Thoracic aorta (tissue), 2 donors: ENCODE measurements at regions not wholly inside any gene's neighbourhood (a gene's known extent, or its start where the extent isn't known, plus 50 kb on each side); places are given as distances from the start of the nearest gene placed in this dataset.

Experiments used
- ATAC-seq: fragments of 150-250 bp; one replicate; pipeline ENCODE4 v1.8.0; 2017; ENCODE audit warnings: low read depth; ENCODE audit not compliant: insufficient number of reproducible peaks, low FRiP score
- DNase-seq: peaks from one replicate; pipeline ENCODE4 v3.0.0-alpha.2; 2020; ENCODE audit warnings: low spot score
- H3K27ac ChIP-seq, 2 donors: fragments of 200-600 bp; sonication (generic); 1 replicate in 1 of 2; 2 replicates in 1 of 2; pipeline ENCODE4 v1.5.1; 2016; ENCODE audit warnings: mild to moderate bottlenecking in 2 of 2, moderate library complexity in 2 of 2
- H3K27me3 ChIP-seq: fragments of 200-600 bp; sonication (generic); replicated peaks from 2 replicates; pipeline ENCODE4 v1.6.0; 2016; ENCODE audit warnings: mild to moderate bottlenecking; ENCODE audit not compliant: insufficient read depth
- H3K36me3 ChIP-seq: fragments of 200-600 bp; sonication (generic); one replicate; pipeline ENCODE4 v1.5.1; 2016
- H3K4me1 ChIP-seq, 2 donors: fragments of 200-600 bp; sonication (generic); 1 replicate in 1 of 2; 2 replicates in 1 of 2; pipeline versions ENCODE4 v1.5.1 to v1.6.0; 2016; ENCODE audit warnings: low read depth in 2 of 2, mild to moderate bottlenecking in 1 of 2; ENCODE audit not compliant: control insufficient read depth in 1 of 2
- H3K4me3 ChIP-seq: fragments of 200-600 bp; sonication (generic); 2 replicates; pipeline ENCODE4 v1.5.1; 2016; ENCODE audit warnings: mild to moderate bottlenecking
- H3K9me3 ChIP-seq: fragments of 200-600 bp; sonication (generic); 2 replicates; pipeline ENCODE4 v1.5.1; 2016
- TF ChIP-seq, protein P1 (sequence below): fragments of 200-600 bp; sonication (generic); IDR thresholded peaks from one replicate; pipeline ENCODE4 v1.5.1; 2019; ENCODE audit warnings: antibody characterized with exemption

DNA sequence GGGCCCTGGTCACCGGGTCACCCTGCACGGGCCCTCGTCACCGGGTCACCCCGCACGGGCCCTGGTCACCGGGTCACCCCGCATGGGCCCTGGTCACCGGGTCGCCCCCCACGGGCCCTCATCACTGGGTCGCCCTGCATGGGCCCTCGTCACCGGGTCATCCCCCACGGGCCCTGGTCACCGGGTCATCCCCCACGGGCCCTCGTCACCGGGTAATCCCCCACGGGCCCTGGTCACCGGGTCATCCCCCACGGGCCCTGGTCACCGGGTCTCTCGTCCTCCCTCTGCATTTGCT lies 77.6 kb downstream of the RIPK4 start:
- no peaks in the 10 kb centered on the region for H3K27me3 ChIP-seq
- TF ChIP-seq, protein P1, sequence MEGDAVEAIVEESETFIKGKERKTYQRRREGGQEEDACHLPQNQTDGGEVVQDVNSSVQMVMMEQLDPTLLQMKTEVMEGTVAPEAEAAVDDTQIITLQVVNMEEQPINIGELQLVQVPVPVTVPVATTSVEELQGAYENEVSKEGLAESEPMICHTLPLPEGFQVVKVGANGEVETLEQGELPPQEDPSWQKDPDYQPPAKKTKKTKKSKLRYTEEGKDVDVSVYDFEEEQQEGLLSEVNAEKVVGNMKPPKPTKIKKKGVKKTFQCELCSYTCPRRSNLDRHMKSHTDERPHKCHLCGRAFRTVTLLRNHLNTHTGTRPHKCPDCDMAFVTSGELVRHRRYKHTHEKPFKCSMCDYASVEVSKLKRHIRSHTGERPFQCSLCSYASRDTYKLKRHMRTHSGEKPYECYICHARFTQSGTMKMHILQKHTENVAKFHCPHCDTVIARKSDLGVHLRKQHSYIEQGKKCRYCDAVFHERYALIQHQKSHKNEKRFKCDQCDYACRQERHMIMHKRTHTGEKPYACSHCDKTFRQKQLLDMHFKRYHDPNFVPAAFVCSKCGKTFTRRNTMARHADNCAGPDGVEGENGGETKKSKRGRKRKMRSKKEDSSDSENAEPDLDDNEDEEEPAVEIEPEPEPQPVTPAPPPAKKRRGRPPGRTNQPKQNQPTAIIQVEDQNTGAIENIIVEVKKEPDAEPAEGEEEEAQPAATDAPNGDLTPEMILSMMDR, result no peak
- DNase-seq, result no peak
- H3K36me3 ChIP-seq, result no peaks in the 10 kb centered on the region
- H3K9me3 ChIP-seq, result no peaks in the 10 kb centered on the region
- H3K4me1 ChIP-seq, result no peaks in the 10 kb centered on the region
- no peak overlapping the region for H3K4me3 ChIP-seq
- no peak overlapping the region for H3K27ac ChIP-seq
- no peak for ATAC-seq

DNA sequence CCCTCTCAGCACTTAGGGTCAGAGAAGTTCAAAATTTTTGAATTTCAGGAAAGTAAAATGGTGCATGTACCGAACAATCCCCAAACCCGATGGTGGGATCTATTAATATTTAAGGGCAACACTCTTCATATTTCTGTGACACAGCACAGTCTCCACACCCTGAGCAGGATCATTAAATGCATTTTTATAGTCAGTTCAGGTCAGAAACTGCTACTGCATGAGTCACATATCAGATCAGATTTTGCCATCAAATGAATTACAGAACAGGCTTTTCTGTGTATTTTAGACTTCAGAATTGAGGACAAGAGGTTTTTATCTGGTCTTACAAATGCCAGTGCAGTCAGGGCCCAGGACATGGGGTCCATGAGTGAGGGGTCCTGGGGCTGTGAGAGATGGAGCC lies 79.2 kb downstream of the RIPK4 start:
- no peaks in the 10 kb centered on the region for H3K36me3 ChIP-seq
- H3K4me3 ChIP-seq, result no peak overlapping the region
- no peaks in the 10 kb centered on the region for H3K4me1 ChIP-seq
- DNase-seq, result no peak
- no peak for ATAC-seq
- no peak overlapping the region for H3K27ac ChIP-seq
- H3K9me3 ChIP-seq, result no peaks in the 10 kb centered on the region
- H3K27me3 ChIP-seq, result no peaks in the 10 kb centered on the region
- TF ChIP-seq, protein P1, result no peak

DNA sequence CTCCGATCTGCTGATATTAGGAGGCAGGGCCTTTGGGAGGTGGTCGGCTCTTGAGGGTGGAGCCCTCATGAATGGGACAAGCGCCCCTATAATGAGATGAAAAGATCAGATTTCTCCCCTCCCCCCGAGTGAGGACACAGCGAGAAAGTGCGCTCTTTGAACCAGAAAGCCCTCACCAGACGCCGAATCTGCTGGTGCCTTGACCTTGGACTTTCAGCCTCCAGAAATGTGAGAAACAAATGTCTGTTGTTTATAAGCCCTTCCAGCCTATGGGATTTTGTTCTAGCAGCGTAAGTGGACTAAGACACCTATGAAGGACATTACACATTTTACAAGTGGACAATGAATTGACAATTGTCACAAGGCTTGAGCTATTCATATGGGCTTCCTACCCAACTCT lies 80.2 kb downstream of the RIPK4 start:
- no peaks in the 10 kb centered on the region for H3K4me1 ChIP-seq
- no peak for DNase-seq
- TF ChIP-seq, protein P1, result no peak
- ATAC-seq, result no peak
- H3K27me3 ChIP-seq, result no peaks in the 10 kb centered on the region
- no peaks in the 10 kb centered on the region for H3K36me3 ChIP-seq
- H3K4me3 ChIP-seq, result no peak overlapping the region
- no peak overlapping the region for H3K27ac ChIP-seq
- H3K9me3 ChIP-seq, result no peaks in the 10 kb centered on the region

DNA sequence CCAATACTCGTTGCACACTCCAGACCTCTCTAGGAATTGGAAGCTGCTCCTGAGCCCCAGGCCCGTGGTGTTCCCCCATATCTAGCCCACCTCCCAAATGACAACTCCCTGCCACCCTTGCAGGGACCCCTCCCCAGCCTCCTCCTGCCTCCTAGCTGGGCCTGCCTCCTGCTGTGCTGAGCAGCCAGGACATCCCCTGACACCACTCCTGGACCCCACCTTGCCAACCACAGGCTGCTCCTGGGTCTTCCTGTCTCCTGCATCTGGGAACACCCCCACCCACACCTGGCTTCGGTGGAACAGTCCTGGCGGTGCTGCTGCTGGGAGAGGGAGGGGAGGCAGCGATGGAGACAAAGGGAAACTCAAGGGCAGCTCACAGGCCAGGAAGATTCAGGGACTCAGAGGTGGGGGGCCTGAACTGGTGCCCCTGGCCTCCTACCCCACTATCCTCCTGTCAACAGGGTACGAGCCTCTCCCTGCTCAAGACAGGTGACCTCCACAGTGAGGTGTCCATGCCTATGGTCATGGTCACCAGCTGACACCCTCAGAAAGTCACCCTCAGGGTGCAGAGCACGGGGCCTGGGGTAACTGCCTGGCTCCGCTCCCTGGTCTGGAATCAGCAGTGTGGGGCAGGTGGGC lies 81.2 kb downstream of the RIPK4 start:
- ATAC-seq (no peak), DNase-seq (no peak)
- no peak overlapping the region for H3K4me3 ChIP-seq
- H3K9me3 ChIP-seq, result no peaks in the 10 kb centered on the region
- no peaks in the 10 kb centered on the region for H3K27me3 ChIP-seq
- no peaks in the 10 kb centered on the region for H3K4me1 ChIP-seq
- TF ChIP-seq, protein P1, result no peak
- H3K27ac ChIP-seq, result no peak overlapping the region
- H3K36me3 ChIP-seq, result no peaks in the 10 kb centered on the region

DNA sequence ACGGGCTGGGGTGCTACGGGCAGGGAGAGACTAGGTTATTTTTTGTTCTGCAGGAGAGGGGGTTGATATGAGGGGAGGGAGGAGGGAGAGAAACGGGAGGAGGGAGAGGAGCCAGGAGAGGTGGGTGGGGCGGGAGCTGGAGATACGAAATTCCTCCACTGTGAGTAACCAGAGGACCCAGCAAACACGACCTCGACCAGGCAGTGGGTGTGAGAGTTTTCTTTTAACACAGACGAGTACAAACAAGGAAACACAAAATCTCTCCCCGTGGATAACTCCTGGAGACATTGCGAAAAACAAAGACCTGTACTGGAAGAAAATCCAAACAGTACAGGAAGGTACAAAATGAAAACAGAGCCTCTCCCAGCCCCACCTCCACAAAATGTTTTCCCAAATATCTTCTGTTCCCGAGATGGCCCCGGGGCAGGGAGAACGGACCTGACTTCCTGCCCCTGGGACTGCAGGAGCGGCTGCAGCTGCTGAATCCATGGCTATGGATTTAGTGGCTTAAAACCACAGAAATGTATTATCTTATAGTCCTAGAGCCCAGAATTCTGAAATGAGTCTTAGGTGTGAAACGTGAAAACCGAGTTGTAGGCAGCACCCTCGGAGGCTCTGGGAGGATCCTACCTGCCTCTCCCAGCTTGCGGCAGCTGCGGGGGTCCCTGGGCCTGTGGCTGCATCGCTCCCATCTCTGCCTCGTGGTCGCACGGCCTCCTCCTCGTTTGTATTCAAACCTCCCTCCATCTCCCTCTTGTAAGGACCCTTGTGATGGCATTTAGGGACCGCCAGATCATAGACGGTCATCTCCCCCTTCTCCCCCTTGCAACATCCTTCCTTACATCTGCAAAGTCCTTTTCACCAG lies 82.2 kb downstream of the RIPK4 start:
- TF ChIP-seq, protein P1, result no peak
- Histone ChIP-seq H3K27me3 (no peaks in the 10 kb centered on the region), H3K9me3 (no peaks in the 10 kb centered on the region), H3K27ac (no peak overlapping the region), H3K4me3 (no peak overlapping the region), H3K4me1 (no peaks in the 10 kb centered on the region), H3K36me3 (no peaks in the 10 kb centered on the region)
- DNase-seq (no peak), ATAC-seq (no peak)
